ENCODE measurements at regions not wholly inside any gene's neighbourhood (a gene's known extent, or its start where the extent isn't known, plus 50 kb on each side); places are given as distances from the start of the nearest gene placed in this dataset.

- TF ChIP-seq CTCF (conservative IDR thresholded peaks at IDR 0.05; ENCODE audit: low read length) (no peak), EZH2phosphoT487 (IDR thresholded peaks at IDR 0.05; ENCODE audit: borderline replicate concordance, low read depth, low read length) (no peak)
These were observed 2173.5 kb upstream of the PIK3C3 start for GRCh38 chr18:39781565-39781964.
